A673 (cell line): ENCODE measurements at regions not wholly inside any gene's neighbourhood (a gene's known extent, or its start where the extent isn't known, plus 50 kb on each side); places are given as distances from the start of the nearest gene placed in this dataset.

Experiments used
- BruUV-seq: library from RNA; stranded (reverse); fragments of 400-500 nt; replicated peaks from 2 replicates; lab custom pipeline; 2021; lab: Mats Ljungman, UMichigan
- CTCF ChIA-PET: fragments of 300-600 bp; sonication (Branson Sonifier 250); formaldehyde crosslinking; loops from one replicate; lab custom pipeline; 2022; ENCODE audit warnings: antibody characterized with exemption; lab: Charles Lee
- POLR2A ChIA-PET: fragments of 300-600 bp; sonication (Branson Sonifier 250); formaldehyde crosslinking; loops from one replicate; lab custom pipeline; 2022; ENCODE audit warnings: antibody characterized with exemption; ENCODE audit not compliant: low non-redundant PET; lab: Charles Lee
- DNase-seq: peaks from one replicate; pipeline ENCODE4 v3.0.0-alpha.2; 2015; ENCODE audit warnings: low spot score
- H3K27ac ChIP-seq: fragments of 200-600 bp; sonication (generic); 2 replicates; pipeline ENCODE4 v1.5.1; 2016; ENCODE audit warnings: mixed run types, low read depth, mild to moderate bottlenecking, mixed read lengths, antibody characterized with exemption, low read length; ENCODE audit not compliant: poor library complexity, severe bottlenecking
- H3K27me3 ChIP-seq: fragments of 200-600 bp; sonication (generic); replicated peaks from 2 replicates; pipeline ENCODE4 v1.6.1; 2017; ENCODE audit warnings: mixed run types, low read depth, mild to moderate bottlenecking, mixed read lengths, antibody characterized with exemption, low read length; ENCODE audit not compliant: insufficient read depth, poor library complexity
- H3K36me3 ChIP-seq: fragments of 200-600 bp; sonication (generic); 2 replicates; pipeline ENCODE4 v1.6.1; 2016; ENCODE audit warnings: mixed run types, mild to moderate bottlenecking, mixed read lengths, antibody characterized with exemption, low read length; ENCODE audit not compliant: insufficient read depth, poor library complexity, severe bottlenecking
- H3K4me1 ChIP-seq: fragments of 200-600 bp; sonication (generic); 2 replicates; pipeline ENCODE4 v1.6.1; 2017; ENCODE audit warnings: mixed run types, mild to moderate bottlenecking, mixed read lengths, antibody characterized with exemption, low read length; ENCODE audit not compliant: insufficient read depth, poor library complexity, severe bottlenecking
- H3K4me3 ChIP-seq: fragments of 200-600 bp; sonication (generic); 2 replicates; pipeline ENCODE4 v1.5.1; 2016; ENCODE audit warnings: low read depth, mixed run types, mild to moderate bottlenecking, mixed read lengths, low read length; ENCODE audit not compliant: poor library complexity, severe bottlenecking
- H3K9me3 ChIP-seq: fragments of 200-600 bp; sonication (generic); 2 replicates; pipeline ENCODE4 v1.6.1; 2016; ENCODE audit warnings: mixed run types, low read depth, mild to moderate bottlenecking, mixed read lengths, antibody characterized with exemption, low read length; ENCODE audit not compliant: poor library complexity, severe bottlenecking
- EZH2 ChIP-seq: fragments of 200-600 bp; sonication (generic); IDR thresholded peaks from 2 replicates; pipeline ENCODE4 v1.6.1; 2017; ENCODE audit warnings: borderline replicate concordance, low read depth, mild to moderate bottlenecking, mixed read lengths, antibody characterized with exemption, low read length; ENCODE audit not compliant: poor library complexity, severe bottlenecking
- intact Hi-C: fragments of 100-400 bp; cut with micrococcal nuclease; formaldehyde crosslinking; loops from one replicate; pipeline ENCODE4 v1.10.0; 2022; ENCODE audit not compliant: unreplicated experiment
- TF ChIP-seq, protein P1 (sequence below): fragments of 300-800, 200-600 bp; sonication (generic); conservative IDR thresholded peaks from 2 replicates; pipeline ENCODE4 v1.5.1; 2017; ENCODE audit warnings: low read depth, mild to moderate bottlenecking, antibody characterized with exemption, low read length, moderate library complexity, mixed read lengths

GRCh38 chr17:5899496-5900195 is 170.5 kb upstream of the WSCD1 start:
- peaks cover 5% of the 10 kb centered on the region for H3K4me1 ChIP-seq
- no peaks in the 10 kb centered on the region for H3K9me3 ChIP-seq
- TF ChIP-seq EZH2: no peak
- TF ChIP-seq, protein P1, sequence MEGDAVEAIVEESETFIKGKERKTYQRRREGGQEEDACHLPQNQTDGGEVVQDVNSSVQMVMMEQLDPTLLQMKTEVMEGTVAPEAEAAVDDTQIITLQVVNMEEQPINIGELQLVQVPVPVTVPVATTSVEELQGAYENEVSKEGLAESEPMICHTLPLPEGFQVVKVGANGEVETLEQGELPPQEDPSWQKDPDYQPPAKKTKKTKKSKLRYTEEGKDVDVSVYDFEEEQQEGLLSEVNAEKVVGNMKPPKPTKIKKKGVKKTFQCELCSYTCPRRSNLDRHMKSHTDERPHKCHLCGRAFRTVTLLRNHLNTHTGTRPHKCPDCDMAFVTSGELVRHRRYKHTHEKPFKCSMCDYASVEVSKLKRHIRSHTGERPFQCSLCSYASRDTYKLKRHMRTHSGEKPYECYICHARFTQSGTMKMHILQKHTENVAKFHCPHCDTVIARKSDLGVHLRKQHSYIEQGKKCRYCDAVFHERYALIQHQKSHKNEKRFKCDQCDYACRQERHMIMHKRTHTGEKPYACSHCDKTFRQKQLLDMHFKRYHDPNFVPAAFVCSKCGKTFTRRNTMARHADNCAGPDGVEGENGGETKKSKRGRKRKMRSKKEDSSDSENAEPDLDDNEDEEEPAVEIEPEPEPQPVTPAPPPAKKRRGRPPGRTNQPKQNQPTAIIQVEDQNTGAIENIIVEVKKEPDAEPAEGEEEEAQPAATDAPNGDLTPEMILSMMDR: no peak
- POLR2A ChIA-PET: no interaction called here
- BruUV-seq: no TSS peak
- intact Hi-C loops: no loop called here
- CTCF ChIA-PET: no interaction called here
- H3K4me3 ChIP-seq: no peak overlapping the region
- DNase-seq: no peak
- no peak overlapping the region for H3K27ac ChIP-seq
- no peaks in the 10 kb centered on the region for H3K36me3 ChIP-seq
- H3K27me3 ChIP-seq: peaks cover 18% of the 10 kb centered on the region

DNA sequence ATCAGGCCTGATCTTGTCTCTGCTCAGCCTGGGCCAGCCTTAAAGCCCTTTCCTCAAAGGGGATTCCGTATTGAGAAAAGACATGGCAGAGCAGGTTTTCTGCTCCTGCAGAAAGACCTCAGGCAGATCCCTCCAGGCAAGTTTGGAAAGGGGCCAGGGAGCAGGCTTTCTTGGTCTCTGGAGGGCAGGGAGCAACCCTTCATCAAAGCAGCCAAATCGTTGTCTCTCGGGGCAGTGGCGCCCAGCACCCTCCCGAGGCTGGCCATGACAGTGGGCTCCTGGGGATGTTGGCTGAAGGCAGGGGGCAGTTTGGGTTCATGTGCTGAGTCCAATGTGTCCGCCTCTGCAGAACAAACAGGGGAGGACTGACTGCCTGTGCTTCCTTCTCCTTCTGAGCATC is 168.4 kb upstream of the WSCD1 start:
- no peak overlapping the region for H3K4me3 ChIP-seq
- no peaks in the 10 kb centered on the region for H3K9me3 ChIP-seq
- POLR2A ChIA-PET: no interaction called here
- intact Hi-C loops: no loop called here
- no TSS peak for BruUV-seq
- DNase-seq: no peak
- no peak for TF ChIP-seq EZH2
- TF ChIP-seq, protein P1: no peak
- H3K27me3 ChIP-seq: peaks cover 9% of the 10 kb centered on the region
- no peak overlapping the region for H3K27ac ChIP-seq
- H3K4me1 ChIP-seq: peaks cover 5% of the 10 kb centered on the region
- CTCF ChIA-PET: no interaction called here
- H3K36me3 ChIP-seq: no peaks in the 10 kb centered on the region

DNA sequence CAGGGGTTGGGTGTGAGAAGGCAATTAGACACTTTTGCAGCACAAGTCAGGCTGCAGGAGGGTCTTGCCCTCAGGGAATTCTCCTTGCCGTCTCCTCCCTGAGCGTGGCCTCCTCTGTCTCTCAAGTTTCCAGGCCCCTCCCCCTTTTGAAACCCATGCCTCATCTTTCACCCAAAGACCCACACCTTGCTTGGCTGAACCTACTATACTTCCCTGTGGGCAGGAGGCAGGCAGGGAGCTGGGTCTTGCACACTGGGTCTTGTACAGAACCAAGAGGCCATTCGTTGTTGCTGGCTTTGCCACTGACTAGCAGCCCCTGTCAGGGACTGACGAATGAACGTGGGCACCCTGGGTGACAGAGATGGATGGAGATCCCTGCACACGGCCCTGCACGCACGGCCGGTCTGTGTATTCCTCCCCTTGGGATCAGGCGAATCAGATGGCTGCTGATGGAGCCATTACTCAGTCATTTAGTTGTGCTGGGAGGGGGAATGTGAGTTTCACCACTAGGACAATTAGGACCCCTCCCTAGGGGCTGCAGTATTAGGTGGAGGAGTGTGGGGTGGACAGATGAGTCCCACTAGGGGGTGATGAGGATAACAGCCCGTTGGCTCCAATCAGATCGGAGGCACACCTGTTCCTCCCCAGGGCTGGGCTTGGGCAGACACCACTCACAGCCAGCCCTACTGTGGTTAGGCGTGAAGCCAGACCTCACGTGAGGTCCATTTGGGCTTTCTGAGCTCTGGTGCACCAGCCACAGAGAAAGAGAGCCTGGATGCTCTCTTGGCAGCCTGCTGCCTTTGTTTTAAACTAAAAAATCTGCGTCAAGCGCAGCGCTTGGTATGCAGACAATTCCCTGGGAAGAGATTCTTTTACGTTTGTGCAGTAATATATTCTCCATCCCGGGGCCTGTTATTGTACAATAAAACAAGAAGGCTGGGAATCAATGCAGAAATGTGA is 167.7 kb upstream of the WSCD1 start:
- POLR2A ChIA-PET: no interaction called here

More for the DNA sequence above, 167.7 kb upstream of the WSCD1 start:
- CTCF ChIA-PET: interaction anchor here (0.6 kb wide), 1 partner anchor 123 kb away, joined by 3 read pairs; no protein-coding TSS in a partner anchor
- Histone ChIP-seq H3K4me3 (no peak overlapping the region), H3K9me3 (no peaks in the 10 kb centered on the region), H3K27ac (no peak overlapping the region), H3K27me3 (peaks cover 9% of the 10 kb centered on the region), H3K36me3 (no peaks in the 10 kb centered on the region), H3K4me1 (peaks cover under 1% of the 10 kb centered on the region)
- TF ChIP-seq, protein P1: no peak
- TF ChIP-seq EZH2: no peak
- no TSS peak for BruUV-seq
- no peak for DNase-seq
- intact Hi-C loops: no loop called here
